PC-9 (cell line): ENCODE measurements at regions not wholly inside any gene's neighbourhood (a gene's known extent, or its start where the extent isn't known, plus 50 kb on each side); places are given as distances from the start of the nearest gene placed in this dataset.

Source experiments
- BruUV-seq: library from RNA; stranded (reverse); fragments of 400-500 nt; replicated peaks from 2 replicates; lab custom pipeline; 2021; lab: Mats Ljungman, UMichigan
- CTCF ChIA-PET: fragments of 300-600 bp; sonication (Branson Sonifier 250); formaldehyde crosslinking; loops from one replicate; lab custom pipeline; 2022; ENCODE audit warnings: antibody characterized with exemption; lab: Charles Lee
- POLR2A ChIA-PET: fragments of 300-600 bp; sonication (Branson Sonifier 250); formaldehyde crosslinking; loops from one replicate; lab custom pipeline; 2022; ENCODE audit warnings: antibody characterized with exemption; ENCODE audit not compliant: unreplicated experiment; lab: Charles Lee
- DNase-seq, 2 experiments: peaks; one replicate each; pipeline versions ENCODE4 v3.0.0 to v3.0.0-alpha.2; 2015 to 2022; ENCODE audit warnings: mixed read lengths in 1 of 2
- H2AFZ ChIP-seq: fragments of 200-600 bp; sonication (generic); 2 replicates; pipeline ENCODE4 v1.8.1; 2017; ENCODE audit warnings: antibody characterized with exemption
- H3F3A ChIP-seq: fragments of 200-600 bp; sonication (generic); 2 replicates; pipeline ENCODE4 v1.8.1; 2017; ENCODE audit warnings: antibody characterized with exemption, mild to moderate bottlenecking, low read depth; ENCODE audit not compliant: insufficient read depth
- H3K27ac ChIP-seq: fragments of 200-600 bp; sonication (generic); 2 replicates; pipeline ENCODE4 v1.6.1; 2016; ENCODE audit warnings: mixed run types
- H3K27me3 ChIP-seq: fragments of 200-600 bp; sonication (generic); 2 replicates; pipeline ENCODE4 v1.6.1; 2016; ENCODE audit warnings: low read depth, mixed run types; ENCODE audit not compliant: insufficient read depth
- H3K36me3 ChIP-seq: fragments of 200-600 bp; sonication (generic); 2 replicates; pipeline ENCODE4 v1.6.1; 2016; ENCODE audit warnings: low read depth, mixed run types
- H3K4me1 ChIP-seq: fragments of 200-600 bp; sonication (generic); replicated peaks from 2 replicates; pipeline ENCODE4 v1.6.1; 2016; ENCODE audit warnings: mixed run types; ENCODE audit not compliant: insufficient read depth
- H3K4me2 ChIP-seq: fragments of 200-600 bp; sonication (generic); 2 replicates; pipeline ENCODE4 v1.6.1; 2017; ENCODE audit warnings: mixed run types
- H3K4me3 ChIP-seq: fragments of 200-600 bp; sonication (generic); 2 replicates; pipeline ENCODE4 v1.6.1; 2016; ENCODE audit warnings: mixed run types
- H3K79me2 ChIP-seq: fragments of 200-600 bp; sonication (generic); 2 replicates; pipeline ENCODE4 v1.6.1; 2017; ENCODE audit warnings: low read depth, mixed run types
- H3K9me2 ChIP-seq: fragments of 200-600 bp; sonication (generic); 2 replicates; pipeline ENCODE4 v1.8.1; 2017; ENCODE audit warnings: mild to moderate bottlenecking; ENCODE audit not compliant: insufficient read depth
- H3K9me3 ChIP-seq: fragments of 200-600 bp; sonication (generic); 2 replicates; pipeline ENCODE4 v1.8.1; 2016; ENCODE audit warnings: low read depth; ENCODE audit not compliant: insufficient read depth
- H4K20me1 ChIP-seq: fragments of 200-600 bp; sonication (generic); 2 replicates; pipeline ENCODE4 v1.8.1; 2017; ENCODE audit not compliant: insufficient read depth
- EZH2 ChIP-seq: fragments of 200-600 bp; sonication (generic); IDR thresholded peaks from 2 replicates; pipeline ENCODE4 v1.8.0; 2017; ENCODE audit warnings: antibody characterized with exemption, low read depth
- intact Hi-C: fragments of 100-400 bp; cut with micrococcal nuclease; formaldehyde crosslinking; loops from one replicate; pipeline ENCODE4 v1.10.0; 2022; ENCODE audit not compliant: unreplicated experiment
- TF ChIP-seq, protein P1 (sequence below): fragments of 200-600 bp; sonication (generic); conservative IDR thresholded peaks from 2 replicates; pipeline ENCODE4 v1.6.1; 2017; ENCODE audit warnings: mixed run types, antibody characterized with exemption, mild to moderate bottlenecking, moderate library complexity

DNA sequence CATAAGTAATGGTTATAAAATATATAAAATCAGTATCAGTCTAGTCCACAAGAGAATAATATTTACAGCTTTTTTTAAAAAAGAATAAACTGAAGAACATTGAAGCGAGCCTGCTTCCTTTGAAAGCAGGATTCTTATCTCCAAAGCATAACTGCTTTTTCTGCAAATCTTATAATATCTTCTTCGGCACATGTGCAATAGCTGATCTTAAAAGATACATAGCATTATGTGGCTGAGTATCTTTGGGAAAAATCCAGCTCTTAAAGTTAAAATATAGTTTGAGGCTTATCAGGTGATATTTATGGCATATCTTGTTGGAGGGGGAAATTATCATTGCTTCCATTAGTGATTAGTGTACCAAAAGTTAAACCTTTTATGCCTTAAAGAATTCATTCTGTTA, 523.9 kb upstream of the ADGRL4 start:
- BruUV-seq = no TSS peak
- intact Hi-C loops = no loop called here
- no peaks in the 10 kb centered on the region for H3K27me3 ChIP-seq
- H3K9me2 ChIP-seq = no peaks in the 10 kb centered on the region
- no peaks in the 10 kb centered on the region for H3K79me2 ChIP-seq
- H3K9me3 ChIP-seq = no peaks in the 10 kb centered on the region
- H2AFZ ChIP-seq = no peak overlapping the region
- TF ChIP-seq, protein P1, sequence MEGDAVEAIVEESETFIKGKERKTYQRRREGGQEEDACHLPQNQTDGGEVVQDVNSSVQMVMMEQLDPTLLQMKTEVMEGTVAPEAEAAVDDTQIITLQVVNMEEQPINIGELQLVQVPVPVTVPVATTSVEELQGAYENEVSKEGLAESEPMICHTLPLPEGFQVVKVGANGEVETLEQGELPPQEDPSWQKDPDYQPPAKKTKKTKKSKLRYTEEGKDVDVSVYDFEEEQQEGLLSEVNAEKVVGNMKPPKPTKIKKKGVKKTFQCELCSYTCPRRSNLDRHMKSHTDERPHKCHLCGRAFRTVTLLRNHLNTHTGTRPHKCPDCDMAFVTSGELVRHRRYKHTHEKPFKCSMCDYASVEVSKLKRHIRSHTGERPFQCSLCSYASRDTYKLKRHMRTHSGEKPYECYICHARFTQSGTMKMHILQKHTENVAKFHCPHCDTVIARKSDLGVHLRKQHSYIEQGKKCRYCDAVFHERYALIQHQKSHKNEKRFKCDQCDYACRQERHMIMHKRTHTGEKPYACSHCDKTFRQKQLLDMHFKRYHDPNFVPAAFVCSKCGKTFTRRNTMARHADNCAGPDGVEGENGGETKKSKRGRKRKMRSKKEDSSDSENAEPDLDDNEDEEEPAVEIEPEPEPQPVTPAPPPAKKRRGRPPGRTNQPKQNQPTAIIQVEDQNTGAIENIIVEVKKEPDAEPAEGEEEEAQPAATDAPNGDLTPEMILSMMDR = no peak
- no peak for TF ChIP-seq EZH2
- ChIA-PET CTCF (no interaction called here), POLR2A (no interaction called here)
- H3K27ac ChIP-seq = no peak overlapping the region
- no peaks in the 10 kb centered on the region for H4K20me1 ChIP-seq
- H3K36me3 ChIP-seq = no peaks in the 10 kb centered on the region
- H3K4me3 ChIP-seq = no peak overlapping the region
- no peaks in the 10 kb centered on the region for H3K4me1 ChIP-seq
- DNase-seq = no peak
- no peaks in the 10 kb centered on the region for H3F3A ChIP-seq
- H3K4me2 ChIP-seq = no peak overlapping the region

DNA sequence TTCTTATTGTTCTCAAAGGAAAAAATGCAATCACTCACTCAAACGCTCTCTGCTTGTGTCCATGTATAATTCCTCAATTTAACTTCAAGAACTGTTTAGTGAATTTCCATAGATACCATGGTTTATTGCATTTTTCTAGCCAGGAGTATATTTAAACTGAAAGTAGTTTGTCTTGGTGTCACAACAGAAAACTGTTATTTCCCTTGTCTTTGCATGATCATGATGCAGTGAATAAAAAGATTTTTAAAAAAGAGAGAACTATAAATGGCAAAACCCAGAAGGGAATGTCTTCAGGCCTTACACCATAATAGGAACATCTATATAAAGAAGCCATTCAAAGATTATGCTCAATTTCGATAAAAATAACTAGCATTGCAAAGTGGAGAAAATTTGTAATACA, 523.5 kb upstream of the ADGRL4 start:
- H3K4me2 ChIP-seq = no peak overlapping the region
- H3K9me3 ChIP-seq = no peaks in the 10 kb centered on the region
- H3K36me3 ChIP-seq = no peaks in the 10 kb centered on the region
- H3K4me1 ChIP-seq = no peaks in the 10 kb centered on the region
- BruUV-seq = no TSS peak
- TF ChIP-seq, protein P1 = no peak
- no peak for TF ChIP-seq EZH2
- no peak overlapping the region for H3K27ac ChIP-seq
- POLR2A ChIA-PET = no interaction called here
- H2AFZ ChIP-seq = no peak overlapping the region
- no peaks in the 10 kb centered on the region for H4K20me1 ChIP-seq
- intact Hi-C loops = no loop called here
- H3K4me3 ChIP-seq = no peak overlapping the region
- H3K27me3 ChIP-seq = no peaks in the 10 kb centered on the region
- H3F3A ChIP-seq = no peaks in the 10 kb centered on the region
- no peaks in the 10 kb centered on the region for H3K9me2 ChIP-seq
- CTCF ChIA-PET = no interaction called here
- DNase-seq = no peak
- no peaks in the 10 kb centered on the region for H3K79me2 ChIP-seq

DNA sequence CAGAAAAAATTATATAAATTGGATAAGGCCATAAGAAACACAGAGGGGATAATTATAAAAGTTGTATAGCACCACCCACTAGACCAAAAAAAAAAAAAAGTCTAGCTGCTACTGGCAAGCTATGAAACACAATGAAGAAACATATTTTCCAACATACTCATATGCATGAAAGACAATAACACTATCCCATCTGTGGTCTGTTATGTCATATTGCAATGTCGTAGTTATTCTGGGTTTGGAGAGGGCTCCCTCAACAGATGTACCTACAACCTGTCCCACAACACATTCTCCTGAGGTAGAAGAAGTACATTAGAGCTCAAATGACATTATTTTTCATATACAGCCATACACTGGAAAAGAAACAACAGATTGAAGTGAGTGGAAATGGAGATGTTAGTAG, 517.6 kb upstream of the ADGRL4 start:
- Histone ChIP-seq H3K4me2 (no peak overlapping the region), H3K27ac (no peak overlapping the region), H3F3A (no peaks in the 10 kb centered on the region), H2AFZ (no peak overlapping the region), H3K9me2 (no peaks in the 10 kb centered on the region), H3K36me3 (no peaks in the 10 kb centered on the region), H3K9me3 (no peaks in the 10 kb centered on the region), H3K4me3 (no peak overlapping the region), H3K27me3 (no peaks in the 10 kb centered on the region), H4K20me1 (no peaks in the 10 kb centered on the region), H3K4me1 (no peaks in the 10 kb centered on the region), H3K79me2 (no peaks in the 10 kb centered on the region)
- DNase-seq = no peak
- intact Hi-C loops = no loop called here
- POLR2A ChIA-PET = no interaction called here
- TF ChIP-seq EZH2 = no peak
- TF ChIP-seq, protein P1 = no peak
- CTCF ChIA-PET = no interaction called here
- no TSS peak for BruUV-seq
